NB4 (cell line): ENCODE measurements at regions not wholly inside any gene's neighbourhood (a gene's known extent, or its start where the extent isn't known, plus 50 kb on each side); places are given as distances from the start of the nearest gene placed in this dataset.

Experiments used
- DNase-seq: peaks from one replicate; pipeline ENCODE4 v3.0.0; 2010; ENCODE audit warnings: low read depth
- H3K4me3 ChIP-seq: one replicate; pipeline ENCODE4 v1.5.1; 2011; ENCODE audit warnings: mild to moderate bottlenecking, low read depth, low read length, moderate library complexity
- CTCF ChIP-seq: IDR thresholded peaks from one replicate; pipeline ENCODE4 v1.5.1; 2012; ENCODE audit warnings: low read depth, low read length
- MAX ChIP-seq: IDR thresholded peaks from 2 replicates; pipeline ENCODE4 v1.6.1; 2011; ENCODE audit warnings: low read depth, low read length
- MYC ChIP-seq: IDR thresholded peaks from 2 replicates; pipeline ENCODE4 v1.6.1; 2011; ENCODE audit warnings: low read depth, low read length
- POLR2A ChIP-seq: IDR thresholded peaks from 2 replicates; pipeline ENCODE4 v1.6.1; 2011; ENCODE audit warnings: mild to moderate bottlenecking; ENCODE audit not compliant: insufficient read length; ENCODE audit errors: extremely low read depth

GRCh38 chr7:53743697-53744402 lies 708.4 kb downstream of the POM121L12 start:
- DNase-seq, result no peak
- no peak overlapping the region for H3K4me3 ChIP-seq
- TF ChIP-seq MAX (no peak), MYC (no peak), CTCF (no peak), POLR2A (no peak)

GRCh38 chr7:53744403-53744760 lies 708.9 kb downstream of the POM121L12 start:
- H3K4me3 ChIP-seq, result no peak overlapping the region
- DNase-seq, result no peak
- TF ChIP-seq CTCF (no peak), MYC (no peak), POLR2A (no peak), MAX (no peak)

- DNase-seq, result no peak
- TF ChIP-seq MAX (no peak), CTCF (no peak), POLR2A (no peak), MYC (no peak)
- no peak overlapping the region for H3K4me3 ChIP-seq
Observed at GRCh38 chr7:53756946-53757345, 721.5 kb downstream of the POM121L12 start.

- no peak for DNase-seq
- TF ChIP-seq MYC, result no peak
- TF ChIP-seq POLR2A, result no peak
- no peak for TF ChIP-seq MAX
- TF ChIP-seq CTCF, result no peak
- H3K4me3 ChIP-seq, result no peak overlapping the region
Observed at GRCh38 chr7:53768186-53768585, 732.8 kb downstream of the POM121L12 start.

GRCh38 chr7:53771701-53772100 lies 736.3 kb downstream of the POM121L12 start:
- no peak for DNase-seq
- no peak for TF ChIP-seq MYC
- no peak for TF ChIP-seq CTCF
- TF ChIP-seq POLR2A, result no peak
- no peak for TF ChIP-seq MAX
- H3K4me3 ChIP-seq, result no peak overlapping the region

GRCh38 chr7:53776323-53776722 lies 740.9 kb downstream of the POM121L12 start:
- TF ChIP-seq MAX, result no peak
- no peak for TF ChIP-seq CTCF
- TF ChIP-seq MYC, result no peak
- no peak for TF ChIP-seq POLR2A
- H3K4me3 ChIP-seq, result no peak overlapping the region
- DNase-seq, result no peak
